Islet of Langerhans (tissue), 1 donor: ENCODE measurements at regions not wholly inside any gene's neighbourhood (a gene's known extent, or its start where the extent isn't known, plus 50 kb on each side); places are given as distances from the start of the nearest gene placed in this dataset.

Experiments used
- FAIRE-seq: peaks from one replicate; lab custom pipeline; 2011; peaks lifted over from hg19 to GRCh38; lab: Jason Lieb, UNC

DNA sequence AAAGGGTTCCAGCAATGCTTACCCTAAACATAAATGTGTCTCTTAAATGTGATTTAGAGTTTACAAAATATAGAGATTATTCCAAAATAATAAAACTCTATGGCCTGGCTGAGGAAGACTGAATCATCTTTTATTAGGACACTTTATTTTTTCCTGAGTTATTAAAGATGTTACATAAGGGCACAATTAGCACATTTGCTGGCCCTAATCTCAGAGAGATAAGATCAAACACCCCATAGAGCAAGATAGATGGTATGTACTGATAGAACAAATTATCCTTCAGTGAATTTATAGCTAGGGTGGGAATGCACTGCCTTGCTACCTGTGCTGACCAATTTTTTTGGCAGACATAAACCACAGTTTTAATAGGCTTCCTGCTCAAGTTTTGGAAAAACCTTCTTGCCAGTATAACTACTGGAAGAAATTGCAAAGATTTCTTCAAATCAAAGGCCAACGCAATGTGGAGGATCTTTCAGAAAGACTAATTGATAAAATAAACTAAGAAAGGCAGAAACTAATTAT is 367.1 kb upstream of the MPDZ start:
- FAIRE-seq = no peak

DNA sequence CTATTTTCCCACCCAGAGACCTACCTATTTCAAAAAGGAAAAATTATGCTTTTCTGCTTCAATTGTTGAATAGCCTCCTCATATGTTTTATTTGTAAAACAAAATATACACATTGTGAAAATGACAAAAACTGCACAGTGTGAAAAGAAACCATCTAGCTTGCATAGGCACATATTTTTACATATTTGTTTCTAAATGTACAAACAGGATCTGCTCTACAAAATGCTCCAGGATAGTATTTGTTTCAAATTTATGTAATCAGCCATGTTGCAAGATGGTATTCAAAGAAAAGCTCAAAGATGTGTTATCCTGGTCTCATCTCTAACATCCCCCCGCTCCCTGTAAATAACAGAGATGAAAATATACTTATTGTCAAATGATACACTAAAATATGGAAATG is 366.1 kb upstream of the MPDZ start:
- FAIRE-seq = no peak

DNA sequence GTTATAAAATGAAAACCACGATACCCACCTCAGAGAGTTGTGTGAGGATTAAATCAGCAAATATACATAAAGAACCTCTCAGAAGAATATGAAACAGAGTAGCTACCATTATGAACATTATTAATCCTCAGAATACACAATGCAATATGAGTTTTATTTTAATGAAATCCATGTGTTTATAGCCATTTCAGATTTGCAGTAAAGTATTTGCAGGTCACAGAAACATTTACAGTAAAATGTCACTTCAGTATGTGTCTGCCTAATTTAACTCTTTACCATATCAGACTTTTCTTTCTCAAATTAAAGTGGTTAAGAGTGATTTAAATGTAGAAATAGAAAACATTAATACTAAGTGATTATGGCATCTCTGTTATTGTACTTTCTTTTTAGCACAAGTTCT is 365.2 kb upstream of the MPDZ start:
- FAIRE-seq = no peak

DNA sequence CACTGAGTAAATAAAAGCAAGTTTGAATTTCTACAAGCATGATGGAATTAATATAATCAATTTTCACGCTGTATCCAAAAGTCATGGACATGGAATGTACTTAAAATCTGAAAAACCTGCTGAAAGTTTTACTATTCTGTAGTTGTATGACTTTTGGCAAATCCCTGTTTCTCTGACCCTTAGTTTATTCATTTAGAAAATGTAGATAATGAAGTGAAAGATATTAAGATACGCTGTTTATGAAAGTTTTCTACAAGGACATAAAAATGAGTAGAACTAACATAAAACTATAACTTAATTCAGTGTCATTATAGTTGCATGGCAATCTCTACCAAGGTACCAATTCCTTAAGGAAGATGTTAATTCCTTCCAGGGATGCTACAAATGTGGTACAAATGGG is 363.2 kb upstream of the MPDZ start:
- no peak for FAIRE-seq

DNA sequence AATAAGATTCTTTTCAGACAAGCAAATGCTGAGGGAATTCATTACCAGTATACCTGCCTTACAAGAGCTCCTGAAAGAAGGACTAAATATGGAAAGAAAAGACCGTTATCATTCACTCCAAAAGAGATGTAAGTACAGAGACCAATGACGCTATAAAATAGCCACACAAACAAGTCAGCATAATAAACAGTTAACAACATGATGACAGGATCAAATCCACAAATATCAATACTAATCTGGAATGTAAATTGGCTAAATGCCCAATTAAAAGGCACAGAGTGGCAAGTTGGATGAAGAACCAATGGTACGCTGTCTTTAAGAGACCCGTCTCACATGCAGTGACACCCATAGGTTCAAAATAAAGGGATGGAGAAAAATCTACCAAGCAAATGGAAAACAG is 349.6 kb upstream of the MPDZ start:
- no peak for FAIRE-seq

DNA sequence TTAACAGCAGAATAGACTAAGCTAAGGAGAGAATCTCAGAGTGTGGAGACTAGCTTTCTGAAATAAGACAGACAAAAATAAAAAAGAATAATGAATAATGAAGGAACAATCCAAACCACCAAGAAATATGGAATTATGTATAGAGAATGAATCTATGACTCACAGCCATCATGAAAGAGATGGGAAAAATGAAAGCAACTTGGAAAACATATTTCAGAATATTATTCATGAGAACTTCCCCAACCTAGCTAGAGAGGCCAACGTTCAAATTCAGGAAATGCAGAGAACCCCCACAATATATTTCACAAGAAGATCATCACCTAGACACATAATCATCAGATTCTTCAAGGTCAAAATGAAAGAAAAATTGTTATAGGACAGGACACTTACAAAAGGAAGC is 349.0 kb upstream of the MPDZ start:
- FAIRE-seq = no peak

DNA sequence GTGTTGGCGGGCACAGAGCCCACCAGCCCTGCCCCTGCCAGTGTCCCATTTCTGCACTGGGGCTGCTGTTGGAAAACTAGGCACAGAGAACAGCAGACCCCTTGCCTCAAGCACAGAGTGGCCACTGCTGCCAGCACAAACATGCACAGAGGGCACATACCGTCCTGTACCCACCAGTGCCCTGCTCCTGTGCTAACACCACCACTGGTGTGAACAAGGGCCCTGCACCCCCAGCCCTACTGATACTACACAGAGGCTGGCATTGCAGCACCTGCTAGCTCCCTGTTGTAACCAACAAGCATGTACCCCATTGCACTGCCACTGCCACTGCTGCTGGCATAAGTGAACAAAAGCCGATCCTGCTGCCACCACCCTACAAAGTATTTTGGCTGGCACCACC is 348.0 kb upstream of the MPDZ start:
- no peak for FAIRE-seq

DNA sequence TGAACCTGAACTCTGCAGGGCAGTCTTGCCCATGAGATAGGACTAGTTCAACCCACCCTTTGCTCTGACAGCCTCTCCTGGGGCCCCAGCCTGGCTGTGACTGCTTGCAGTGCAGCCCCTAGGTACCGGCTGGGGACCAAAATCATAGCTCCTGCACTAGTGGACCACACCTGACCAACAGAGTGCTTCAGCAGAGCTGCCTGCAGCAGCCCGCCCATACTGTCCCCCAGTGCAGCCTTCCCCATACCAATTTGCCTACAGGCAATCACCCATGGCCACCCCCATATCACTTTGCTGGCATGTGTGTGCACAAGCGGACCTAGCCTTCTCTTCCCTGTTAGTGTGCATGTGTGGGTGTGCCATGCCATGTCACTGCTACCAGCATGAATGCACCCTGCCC is 347.6 kb upstream of the MPDZ start:
- no peak for FAIRE-seq

DNA sequence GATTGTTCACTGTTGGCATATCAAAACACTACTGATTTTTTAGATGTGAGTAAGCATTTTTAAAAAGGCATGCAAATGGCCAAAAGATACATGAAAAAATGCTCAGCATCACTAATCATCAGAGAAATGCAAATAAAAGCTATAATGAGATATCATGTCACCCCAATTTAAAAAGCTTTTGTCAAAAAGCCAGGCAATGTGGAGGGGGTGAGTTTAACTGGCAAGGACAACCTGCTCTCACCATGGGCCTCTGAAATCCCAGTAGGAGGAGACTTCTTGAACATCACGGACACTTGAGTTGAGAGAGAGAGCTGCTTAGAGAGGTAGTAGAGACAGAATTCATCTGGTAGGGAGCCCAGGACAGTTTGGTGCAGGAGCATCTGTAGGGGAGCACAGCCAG is 347.1 kb upstream of the MPDZ start:
- FAIRE-seq = no peak

DNA sequence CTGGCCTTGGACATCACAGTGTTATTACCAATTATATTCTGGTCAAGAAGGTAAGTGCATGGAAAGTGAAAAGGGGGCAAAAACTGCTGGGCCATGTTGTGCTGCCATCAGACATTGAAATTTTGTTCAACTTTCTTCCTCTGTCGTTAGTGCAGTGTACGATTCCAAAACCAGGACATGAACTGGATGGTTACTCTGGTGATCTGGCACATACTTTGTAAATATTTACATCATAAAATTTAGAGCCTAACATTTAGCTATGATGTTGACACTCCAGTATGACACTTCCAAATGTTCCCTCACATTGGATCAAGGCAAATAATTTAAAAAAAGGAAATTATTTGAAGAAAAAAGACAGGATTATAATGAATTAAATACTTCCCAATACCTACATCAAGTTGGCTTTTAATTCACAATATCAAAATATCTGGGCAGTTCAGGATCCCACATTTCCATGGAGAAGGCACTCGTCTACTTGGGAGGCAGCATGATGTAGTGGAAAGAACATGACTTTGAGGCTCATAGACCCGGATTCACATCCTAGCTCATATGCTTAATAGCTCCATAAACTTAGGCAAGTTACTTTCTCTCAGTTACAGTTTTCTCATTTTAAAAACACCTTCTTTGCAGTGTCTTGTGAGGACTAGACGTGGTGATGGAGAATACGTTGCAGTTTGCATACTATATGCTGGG is 342.5 kb upstream of the MPDZ start:
- no peak for FAIRE-seq

DNA sequence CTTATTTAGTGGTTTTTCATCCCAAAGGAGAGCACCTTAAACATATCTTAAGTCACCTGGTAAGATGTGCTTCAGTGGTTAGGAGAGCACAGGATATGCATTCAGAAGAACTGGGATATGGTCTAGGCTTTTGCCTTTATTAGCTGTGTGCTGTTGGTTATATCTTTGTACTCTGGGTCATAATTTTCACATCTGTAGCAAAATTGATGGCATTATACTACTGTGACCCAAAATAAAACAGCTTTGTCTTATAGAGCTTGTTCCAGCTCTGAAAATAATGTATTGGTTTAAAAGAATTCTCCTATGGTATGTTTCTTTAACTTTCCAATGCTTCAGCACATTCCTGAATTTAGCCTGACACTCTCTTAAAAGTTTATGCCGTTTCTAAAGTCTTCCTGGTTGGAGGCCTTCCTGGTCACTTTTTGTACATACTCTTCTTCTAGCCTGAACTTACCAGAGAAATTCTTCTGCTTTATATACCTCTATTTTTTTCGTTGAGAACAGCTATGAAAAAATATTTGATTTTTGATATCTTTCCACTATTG is 337.1 kb upstream of the MPDZ start:
- FAIRE-seq = no peak

DNA sequence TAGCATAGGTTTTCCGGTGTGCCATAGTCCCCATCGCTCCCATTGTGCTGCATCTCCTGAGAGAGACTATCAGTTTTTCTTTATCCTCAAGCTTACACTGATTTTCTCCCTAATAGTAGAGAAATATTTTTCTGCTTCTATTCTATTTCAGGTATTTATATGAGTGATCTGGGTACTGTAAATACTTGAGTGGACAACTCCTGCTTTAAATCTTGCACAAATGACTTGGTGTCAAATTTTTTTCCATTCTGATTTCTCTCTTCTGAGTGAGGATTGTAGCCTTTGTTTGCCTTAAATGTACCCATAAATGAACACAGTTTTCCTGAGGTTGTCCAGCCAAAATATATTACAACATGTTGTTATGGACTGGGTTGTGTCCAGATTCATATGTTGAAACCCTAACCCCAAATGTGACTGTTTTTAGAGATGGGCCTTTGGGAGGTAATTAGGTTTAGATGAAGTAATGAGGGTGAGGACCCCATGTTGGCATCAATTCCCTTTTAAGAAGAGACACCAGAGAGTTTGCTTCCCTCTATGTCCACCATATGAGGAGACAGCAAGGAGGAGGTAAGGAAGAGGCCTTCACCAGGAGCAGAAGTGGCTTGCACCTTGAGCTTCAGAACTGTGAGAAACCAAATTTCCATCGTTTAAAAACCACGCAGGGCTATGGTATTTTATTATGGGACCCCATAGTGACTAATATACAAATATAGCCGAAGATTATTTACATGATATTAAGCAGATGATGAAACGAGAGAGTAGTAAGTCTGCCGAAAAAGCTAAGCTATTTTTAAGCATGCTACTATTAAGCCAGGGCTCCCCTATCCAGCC is 336.4 kb upstream of the MPDZ start:
- FAIRE-seq = no peak

DNA sequence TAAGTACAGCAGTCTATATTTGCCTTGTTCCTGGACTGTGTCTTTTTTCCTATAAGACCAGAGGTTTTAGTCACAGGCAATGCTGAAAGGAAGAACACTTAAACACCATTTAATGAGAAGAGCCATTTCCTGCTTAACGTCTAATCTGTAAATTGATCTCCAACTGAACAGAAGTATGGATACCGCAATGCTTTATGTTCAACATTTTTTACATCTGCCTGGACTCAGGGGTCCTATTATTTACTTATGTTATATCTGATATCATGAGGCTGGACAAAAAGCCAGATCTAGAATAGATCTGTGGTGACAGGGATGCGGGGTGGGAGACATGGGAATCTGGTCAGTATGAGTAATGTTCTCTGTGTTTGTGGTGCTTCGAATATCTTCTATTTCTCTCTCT is 334.6 kb upstream of the MPDZ start:
- no peak for FAIRE-seq

DNA sequence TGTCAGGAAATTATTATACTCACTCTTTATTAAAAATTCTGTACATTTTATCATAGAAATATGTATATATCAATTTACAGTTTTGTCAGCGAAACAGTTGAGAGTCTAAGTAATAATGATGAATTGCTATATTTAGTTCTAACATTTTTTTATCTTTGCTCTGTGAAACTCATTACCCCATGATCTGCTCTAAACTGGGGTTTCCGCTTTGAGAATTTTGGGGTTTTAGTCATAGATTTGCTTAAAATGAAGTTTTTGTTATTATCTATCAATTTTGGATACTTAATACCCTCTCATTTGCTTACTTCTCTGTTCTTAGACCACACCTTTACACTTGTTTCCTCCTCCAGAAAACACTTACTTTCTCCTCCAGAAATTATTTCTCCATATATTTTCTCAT is 333.8 kb upstream of the MPDZ start:
- no peak for FAIRE-seq

DNA sequence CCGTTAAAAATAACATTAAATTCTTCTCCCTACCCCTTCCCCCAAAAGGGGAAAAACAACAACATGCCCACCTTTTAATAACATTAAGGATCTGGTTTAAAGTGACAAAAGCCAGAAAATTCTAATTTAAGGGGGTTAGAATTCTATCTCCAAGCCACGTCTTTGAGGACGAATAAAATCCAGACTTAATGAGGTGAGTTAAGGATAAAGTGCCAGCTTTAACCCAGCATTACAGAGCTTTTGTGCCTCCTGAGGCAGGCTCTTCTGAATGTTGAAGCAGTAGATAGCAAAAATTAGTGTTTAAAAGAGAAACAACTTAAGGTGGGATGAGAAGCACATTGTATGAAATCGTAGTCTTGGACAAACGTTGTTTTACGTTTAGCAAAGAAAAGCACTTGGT is 329.0 kb upstream of the MPDZ start:
- no peak for FAIRE-seq

DNA sequence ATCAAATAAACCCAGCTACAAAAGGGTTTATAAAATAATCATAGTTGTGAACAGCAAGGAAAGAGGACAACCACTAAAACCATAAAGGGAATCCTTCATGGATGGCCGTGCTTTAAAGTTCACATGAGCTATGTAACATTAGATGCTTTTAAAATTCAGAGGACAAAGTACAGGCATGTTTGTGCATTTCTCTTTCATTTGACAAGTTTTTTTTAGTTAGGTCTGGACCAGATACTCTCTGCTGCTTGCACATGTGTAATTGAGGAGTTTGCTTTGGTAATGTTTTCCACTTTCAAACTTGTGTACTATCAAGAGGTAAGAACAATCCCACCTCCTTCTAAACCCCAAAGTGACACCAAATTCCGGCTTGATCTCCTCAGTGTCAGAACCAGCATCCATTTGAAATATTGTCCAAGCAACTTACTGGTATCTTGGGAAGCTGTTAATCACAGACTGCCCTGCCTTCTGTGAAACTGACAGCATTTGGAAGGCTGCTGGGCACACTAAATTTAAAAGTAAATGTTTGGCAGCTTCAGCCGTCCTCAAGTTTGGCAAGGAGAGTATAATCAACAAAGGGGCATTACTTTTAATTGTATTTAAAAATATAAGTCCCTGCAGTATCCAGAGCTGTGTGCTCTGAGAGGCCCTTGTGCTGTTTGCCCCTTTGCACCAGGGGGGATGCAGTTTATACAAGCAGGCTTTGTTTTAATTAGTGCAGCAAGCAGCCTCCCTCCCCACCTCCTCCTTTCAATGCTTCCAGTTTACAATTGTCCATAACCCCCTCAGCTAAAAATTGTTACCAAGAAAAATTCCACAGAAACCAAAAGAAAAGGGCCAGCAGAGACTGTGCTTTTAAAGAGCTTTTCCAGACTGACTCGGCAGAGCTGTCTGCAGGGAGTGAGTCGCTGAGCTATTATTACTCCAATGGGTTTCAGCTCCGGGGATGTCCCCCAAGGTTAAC is 328.3 kb upstream of the MPDZ start:
- no peak for FAIRE-seq

DNA sequence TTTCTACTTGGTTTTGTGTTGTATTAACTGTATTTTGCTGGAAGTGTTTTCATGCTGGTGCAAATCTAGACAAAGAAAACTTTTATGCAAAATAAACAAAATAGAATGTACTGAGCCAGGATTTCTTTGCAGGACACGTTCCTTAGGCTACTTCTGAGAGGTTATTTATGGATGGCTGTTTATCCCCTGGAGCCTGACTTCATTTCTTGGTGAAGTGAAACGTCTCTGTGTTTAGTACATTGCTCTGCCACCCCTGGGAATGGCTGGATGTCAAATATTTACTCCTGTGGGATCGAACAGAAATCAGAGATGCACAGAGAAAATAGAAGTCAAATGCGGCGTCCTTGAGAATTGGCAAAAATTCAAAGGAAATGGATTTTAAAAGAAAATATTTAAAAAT is 327.1 kb upstream of the MPDZ start:
- FAIRE-seq = no peak

DNA sequence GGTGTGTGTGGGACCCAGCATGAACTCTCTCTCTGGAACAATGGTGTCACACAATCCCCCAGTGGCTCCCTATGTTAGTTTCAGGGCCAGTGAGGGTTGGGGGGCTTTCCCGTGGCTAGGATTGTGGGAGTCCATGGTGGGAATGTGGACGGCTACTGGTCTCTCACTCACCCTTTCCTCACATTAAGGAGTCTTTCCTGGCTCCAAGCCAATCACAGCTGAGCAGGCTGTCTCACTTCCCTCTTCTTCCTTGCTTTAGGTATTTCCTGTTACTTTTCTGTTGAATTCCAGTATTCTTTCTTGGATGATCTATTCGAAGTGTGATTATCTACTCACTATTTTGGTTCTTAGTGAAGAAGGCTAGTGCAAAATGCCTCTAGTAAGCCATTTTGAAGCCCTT is 324.4 kb upstream of the MPDZ start:
- no peak for FAIRE-seq

DNA sequence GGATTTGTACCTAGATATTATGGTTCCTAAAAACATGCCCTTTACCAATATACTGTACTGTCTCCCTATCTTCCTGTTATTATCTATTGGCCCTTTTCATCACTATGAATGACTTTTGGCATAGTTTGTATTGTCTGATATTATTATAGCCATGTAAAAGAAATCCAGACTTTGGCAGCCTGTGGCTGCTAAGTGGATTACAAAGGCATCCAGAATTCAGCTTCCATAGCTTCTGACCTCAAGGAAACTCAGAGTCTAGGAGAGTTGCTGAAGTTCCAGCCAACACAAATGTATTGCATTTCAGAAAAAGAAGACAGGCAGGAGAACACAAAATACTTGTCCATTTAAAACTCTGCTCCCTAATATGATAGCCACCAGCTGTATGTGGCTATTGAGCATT is 319.2 kb upstream of the MPDZ start:
- FAIRE-seq = no peak

DNA sequence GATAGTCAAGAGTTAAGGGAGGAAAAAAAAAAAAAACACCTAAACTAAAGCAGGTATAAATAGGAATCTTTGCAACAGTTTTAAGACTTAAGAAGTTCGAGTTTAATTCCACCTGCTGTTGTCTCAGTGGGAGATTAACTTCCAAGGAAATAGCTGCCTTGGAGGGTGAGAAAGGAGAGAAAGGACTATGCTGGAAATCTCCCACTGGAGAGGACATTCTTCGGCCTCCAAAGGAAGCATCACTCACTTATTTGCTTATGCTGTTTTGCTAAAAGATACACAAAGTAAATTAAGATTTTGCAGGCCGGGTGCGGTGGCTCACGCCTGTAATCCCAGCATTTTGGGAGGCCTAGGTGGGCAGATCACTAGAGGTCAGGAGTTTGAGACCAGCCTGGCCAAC is 317.9 kb upstream of the MPDZ start:
- no peak for FAIRE-seq

DNA sequence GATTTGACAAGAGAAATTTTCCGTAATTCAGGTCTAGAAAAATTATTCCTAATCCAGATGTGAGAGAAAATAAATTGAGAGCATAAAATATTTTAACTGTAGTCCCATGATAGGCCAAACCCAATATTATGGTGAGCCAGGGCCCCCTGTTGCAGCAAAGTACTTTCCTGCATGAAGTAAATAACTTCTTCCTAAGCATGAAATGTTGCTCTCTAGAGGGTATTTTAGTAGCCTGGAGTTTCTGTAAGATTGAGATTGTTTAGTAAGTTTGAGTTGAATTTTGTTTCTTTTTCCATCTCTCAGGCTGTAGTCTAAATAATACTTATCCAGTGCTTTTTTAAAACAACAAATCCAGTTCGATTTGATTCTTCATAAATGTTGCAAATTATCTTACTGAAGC is 317.5 kb upstream of the MPDZ start:
- FAIRE-seq = no peak

DNA sequence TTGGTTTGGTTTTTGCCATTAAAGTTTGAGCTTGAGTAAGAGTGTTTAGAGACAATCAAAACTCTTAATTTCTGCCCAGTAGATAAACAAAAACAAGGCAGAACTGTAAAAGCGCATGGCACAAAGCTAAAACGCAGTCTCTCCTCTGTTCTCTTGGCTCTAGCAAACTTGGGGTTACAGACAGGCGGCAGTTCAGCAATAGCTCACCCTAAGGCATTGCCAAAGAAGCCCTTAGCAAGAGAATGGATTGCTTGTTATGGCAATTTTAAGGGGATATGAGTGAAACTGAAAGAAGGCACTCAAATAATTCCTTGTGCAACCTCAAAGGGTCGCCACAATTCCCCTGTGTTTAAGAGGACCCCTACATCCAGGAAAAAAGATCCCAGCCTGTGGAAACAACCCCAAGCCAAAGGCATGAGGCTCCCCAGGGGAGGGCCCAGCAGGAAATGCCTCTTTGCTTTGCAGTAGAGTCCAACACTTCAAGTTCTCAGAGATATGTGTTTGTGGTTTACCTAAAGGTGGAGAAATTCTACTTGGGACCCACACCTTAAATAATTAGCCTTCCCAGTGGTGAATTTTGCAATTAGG is 317.0 kb upstream of the MPDZ start:
- no peak for FAIRE-seq
